ENCODE measurements at regions not wholly inside any gene's neighbourhood (a gene's known extent, or its start where the extent isn't known, plus 50 kb on each side); places are given as distances from the start of the nearest gene placed in this dataset.

DNA sequence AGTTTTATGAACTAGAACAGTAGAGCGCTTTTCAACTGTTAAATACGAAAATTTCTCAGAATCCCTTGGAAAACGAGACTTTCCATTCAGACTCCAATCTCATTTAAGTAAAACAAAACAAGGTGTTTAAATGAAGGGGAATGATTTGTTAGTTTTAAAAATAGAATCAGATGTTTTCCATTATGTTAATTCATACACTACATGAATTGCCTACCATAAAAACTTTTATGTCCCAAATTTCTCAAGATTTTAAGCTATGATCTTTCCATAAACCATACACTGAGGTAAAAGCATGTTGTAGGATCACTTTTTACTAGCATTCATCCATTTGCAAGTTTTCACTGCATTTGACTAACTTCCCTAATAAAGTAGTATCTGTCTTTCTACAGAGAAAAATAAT lies 180.3 kb upstream of the ZP4 start:
- 2% methylated on average over 3 of the region's 3 CpGs for WGBS (ENCODE audit: low lambda C conversion rate)
- H3K79me2 ChIP-seq (ENCODE audit: insufficient read depth, low read length), result no peaks in the 10 kb centered on the region
- peaks cover 95% of the 10 kb centered on the region for H3K9me3 ChIP-seq (ENCODE audit: low read length)
- H3K4me1 ChIP-seq (ENCODE audit: insufficient read depth, low read length), result no peaks in the 10 kb centered on the region
- no peaks in the 10 kb centered on the region for H4K20me1 ChIP-seq (ENCODE audit: insufficient read depth, low read length)
- ChIA-PET POLR2A (no interaction called here), CTCF (ENCODE audit: low intra/inter-chr PET ratio, low total read pairs) (no interaction called here)
- H3K27ac ChIP-seq (ENCODE audit: extremely low read length, insufficient read depth, low read length), result no peak overlapping the region
- H3K36me3 ChIP-seq (replicated peaks in 1 of 2; ENCODE audit: control insufficient read depth in 1 of 2, insufficient read depth in 2 of 2, low read length in 2 of 2), result no peaks in the 10 kb centered on the region
- no peak overlapping the region for H3K4me3 ChIP-seq (replicated peaks in 1 of 3; ENCODE audit: insufficient read depth in 1 of 3, low read depth in 2 of 3, low read length in 3 of 3)
- H2AFZ ChIP-seq (ENCODE audit: low read length), result no peak overlapping the region
- intact Hi-C loops (cut with micrococcal nuclease; ENCODE audit: unreplicated experiment), result no loop called here
- ATAC-seq, result no peak
- BruUV-seq (replicated peaks), result no TSS peak
- no peak for DNase-seq (ENCODE audit: low spot score)
- TF ChIP-seq HNRNPUL1 (IDR thresholded peaks at IDR 0.05; ENCODE audit: low read depth, low read length), result no peak
- TF ChIP-seq ZZZ3 (CRISPR knock-in tag; IDR thresholded peaks at IDR 0.05; ENCODE audit: borderline replicate concordance), result no peak
- TF ChIP-seq, protein P1, sequence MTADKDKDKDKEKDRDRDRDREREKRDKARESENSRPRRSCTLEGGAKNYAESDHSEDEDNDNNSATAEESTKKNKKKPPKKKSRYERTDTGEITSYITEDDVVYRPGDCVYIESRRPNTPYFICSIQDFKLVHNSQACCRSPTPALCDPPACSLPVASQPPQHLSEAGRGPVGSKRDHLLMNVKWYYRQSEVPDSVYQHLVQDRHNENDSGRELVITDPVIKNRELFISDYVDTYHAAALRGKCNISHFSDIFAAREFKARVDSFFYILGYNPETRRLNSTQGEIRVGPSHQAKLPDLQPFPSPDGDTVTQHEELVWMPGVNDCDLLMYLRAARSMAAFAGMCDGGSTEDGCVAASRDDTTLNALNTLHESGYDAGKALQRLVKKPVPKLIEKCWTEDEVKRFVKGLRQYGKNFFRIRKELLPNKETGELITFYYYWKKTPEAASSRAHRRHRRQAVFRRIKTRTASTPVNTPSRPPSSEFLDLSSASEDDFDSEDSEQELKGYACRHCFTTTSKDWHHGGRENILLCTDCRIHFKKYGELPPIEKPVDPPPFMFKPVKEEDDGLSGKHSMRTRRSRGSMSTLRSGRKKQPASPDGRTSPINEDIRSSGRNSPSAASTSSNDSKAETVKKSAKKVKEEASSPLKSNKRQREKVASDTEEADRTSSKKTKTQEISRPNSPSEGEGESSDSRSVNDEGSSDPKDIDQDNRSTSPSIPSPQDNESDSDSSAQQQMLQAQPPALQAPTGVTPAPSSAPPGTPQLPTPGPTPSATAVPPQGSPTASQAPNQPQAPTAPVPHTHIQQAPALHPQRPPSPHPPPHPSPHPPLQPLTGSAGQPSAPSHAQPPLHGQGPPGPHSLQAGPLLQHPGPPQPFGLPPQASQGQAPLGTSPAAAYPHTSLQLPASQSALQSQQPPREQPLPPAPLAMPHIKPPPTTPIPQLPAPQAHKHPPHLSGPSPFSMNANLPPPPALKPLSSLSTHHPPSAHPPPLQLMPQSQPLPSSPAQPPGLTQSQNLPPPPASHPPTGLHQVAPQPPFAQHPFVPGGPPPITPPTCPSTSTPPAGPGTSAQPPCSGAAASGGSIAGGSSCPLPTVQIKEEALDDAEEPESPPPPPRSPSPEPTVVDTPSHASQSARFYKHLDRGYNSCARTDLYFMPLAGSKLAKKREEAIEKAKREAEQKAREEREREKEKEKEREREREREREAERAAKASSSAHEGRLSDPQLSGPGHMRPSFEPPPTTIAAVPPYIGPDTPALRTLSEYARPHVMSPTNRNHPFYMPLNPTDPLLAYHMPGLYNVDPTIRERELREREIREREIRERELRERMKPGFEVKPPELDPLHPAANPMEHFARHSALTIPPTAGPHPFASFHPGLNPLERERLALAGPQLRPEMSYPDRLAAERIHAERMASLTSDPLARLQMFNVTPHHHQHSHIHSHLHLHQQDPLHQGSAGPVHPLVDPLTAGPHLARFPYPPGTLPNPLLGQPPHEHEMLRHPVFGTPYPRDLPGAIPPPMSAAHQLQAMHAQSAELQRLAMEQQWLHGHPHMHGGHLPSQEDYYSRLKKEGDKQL (CRISPR knock-in tag; IDR thresholded peaks at IDR 0.05; ENCODE audit: low read depth), result no peak
- TF ChIP-seq, protein P2, sequence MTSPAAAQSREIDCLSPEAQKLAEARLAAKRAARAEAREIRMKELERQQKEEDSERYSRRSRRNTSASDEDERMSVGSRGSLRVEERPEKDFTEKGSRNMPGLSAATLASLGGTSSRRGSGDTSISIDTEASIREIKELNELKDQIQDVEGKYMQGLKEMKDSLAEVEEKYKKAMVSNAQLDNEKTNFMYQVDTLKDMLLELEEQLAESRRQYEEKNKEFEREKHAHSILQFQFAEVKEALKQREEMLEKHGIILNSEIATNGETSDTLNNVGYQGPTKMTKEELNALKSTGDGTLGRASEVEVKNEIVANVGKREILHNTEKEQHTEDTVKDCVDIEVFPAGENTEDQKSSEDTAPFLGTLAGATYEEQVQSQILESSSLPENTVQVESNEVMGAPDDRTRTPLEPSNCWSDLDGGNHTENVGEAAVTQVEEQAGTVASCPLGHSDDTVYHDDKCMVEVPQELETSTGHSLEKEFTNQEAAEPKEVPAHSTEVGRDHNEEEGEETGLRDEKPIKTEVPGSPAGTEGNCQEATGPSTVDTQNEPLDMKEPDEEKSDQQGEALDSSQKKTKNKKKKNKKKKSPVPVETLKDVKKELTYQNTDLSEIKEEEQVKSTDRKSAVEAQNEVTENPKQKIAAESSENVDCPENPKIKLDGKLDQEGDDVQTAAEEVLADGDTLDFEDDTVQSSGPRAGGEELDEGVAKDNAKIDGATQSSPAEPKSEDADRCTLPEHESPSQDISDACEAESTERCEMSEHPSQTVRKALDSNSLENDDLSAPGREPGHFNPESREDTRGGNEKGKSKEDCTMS (CRISPR knock-in tag; conservative IDR thresholded peaks at IDR 0.05), result no peak
- no peak for TF ChIP-seq ZNF446 (CRISPR knock-in tag; IDR thresholded peaks at IDR 0.05)
- no peak for TF ChIP-seq ZMYM4 (CRISPR knock-in tag; IDR thresholded peaks at IDR 0.05)
- TF ChIP-seq NR2F2 (IDR thresholded peaks at IDR 0.05; ENCODE audit: borderline replicate concordance, low read depth), result no peak
- TF ChIP-seq ZNF329 (CRISPR knock-in tag; IDR thresholded peaks at IDR 0.05; ENCODE audit: low read depth), result no peak
- FAIRE-seq, result no peak
- no peak overlapping the region for H3K4me2 ChIP-seq (ENCODE audit: low read depth, low read length)
- no peaks in the 10 kb centered on the region for H3K27me3 ChIP-seq (ENCODE audit: control insufficient read depth in 1 of 2, insufficient read depth in 2 of 2, low read length in 2 of 2)
- no peak overlapping the region for H3K9ac ChIP-seq (ENCODE audit: insufficient read depth, low read depth, low read length)
- in situ Hi-C loops (cut with HindIII; ENCODE audit: extremely low pct_ligation_motif_present, low pct_unique_long_range_greater_than_20kb), result no loop called here
